C4-2B (cell line): ENCODE measurements at regions not wholly inside any gene's neighbourhood (a gene's known extent, or its start where the extent isn't known, plus 50 kb on each side); places are given as distances from the start of the nearest gene placed in this dataset.

Source experiments
- ZFX ChIP-seq: fragments of 450-650 bp; IDR thresholded peaks from 2 replicates; pipeline ENCODE4 v1.6.1; 2017
- TF ChIP-seq, protein P1 (sequence below): fragments of 450-650 bp; conservative IDR thresholded peaks from 2 replicates; pipeline ENCODE4 v1.5.1; 2017; ENCODE audit warnings: mild to moderate bottlenecking

DNA sequence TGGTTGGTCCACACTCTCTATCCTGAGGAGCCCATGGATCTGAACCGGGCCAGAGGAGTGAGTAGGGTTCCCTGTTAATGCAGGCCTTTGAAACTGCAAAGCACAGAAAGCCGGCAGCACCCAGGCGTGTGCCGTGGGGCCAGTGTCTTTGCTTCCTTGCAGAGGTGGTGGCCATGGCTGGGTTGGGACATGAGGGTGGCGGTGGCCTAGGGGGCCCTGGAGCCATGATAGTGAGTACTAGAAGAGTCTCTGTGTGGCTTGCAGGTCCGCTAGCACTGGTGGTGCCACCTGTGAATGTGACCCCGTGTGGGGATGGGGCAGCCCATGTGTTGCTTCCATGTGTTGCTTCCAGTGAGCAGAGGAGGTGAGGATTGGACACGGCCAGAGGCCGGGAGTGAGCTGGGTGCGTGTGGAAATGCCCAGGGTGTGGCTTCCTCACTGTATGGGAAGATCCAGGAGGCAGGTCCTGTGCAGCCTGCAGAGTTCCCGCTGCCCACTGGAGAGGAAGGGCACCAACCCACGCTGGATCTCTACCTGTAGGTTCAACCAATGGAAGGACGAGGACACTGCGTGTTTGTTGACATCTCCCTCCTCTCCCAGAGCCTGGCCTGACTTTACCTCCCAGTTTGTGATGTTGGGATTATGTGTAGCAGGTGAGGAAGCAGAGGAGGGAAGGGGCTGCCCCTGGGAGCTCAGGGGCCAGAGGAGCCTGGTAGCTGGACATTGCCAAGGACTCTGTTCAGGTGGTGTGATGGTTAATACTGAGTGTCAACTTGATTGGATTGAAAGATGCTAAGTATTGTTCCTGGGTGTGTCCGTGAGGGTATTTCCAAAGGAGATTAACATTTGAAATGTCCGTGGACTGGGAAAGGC lies 796.6 kb downstream of the TBC1D22A start:
- TF ChIP-seq, protein P1, sequence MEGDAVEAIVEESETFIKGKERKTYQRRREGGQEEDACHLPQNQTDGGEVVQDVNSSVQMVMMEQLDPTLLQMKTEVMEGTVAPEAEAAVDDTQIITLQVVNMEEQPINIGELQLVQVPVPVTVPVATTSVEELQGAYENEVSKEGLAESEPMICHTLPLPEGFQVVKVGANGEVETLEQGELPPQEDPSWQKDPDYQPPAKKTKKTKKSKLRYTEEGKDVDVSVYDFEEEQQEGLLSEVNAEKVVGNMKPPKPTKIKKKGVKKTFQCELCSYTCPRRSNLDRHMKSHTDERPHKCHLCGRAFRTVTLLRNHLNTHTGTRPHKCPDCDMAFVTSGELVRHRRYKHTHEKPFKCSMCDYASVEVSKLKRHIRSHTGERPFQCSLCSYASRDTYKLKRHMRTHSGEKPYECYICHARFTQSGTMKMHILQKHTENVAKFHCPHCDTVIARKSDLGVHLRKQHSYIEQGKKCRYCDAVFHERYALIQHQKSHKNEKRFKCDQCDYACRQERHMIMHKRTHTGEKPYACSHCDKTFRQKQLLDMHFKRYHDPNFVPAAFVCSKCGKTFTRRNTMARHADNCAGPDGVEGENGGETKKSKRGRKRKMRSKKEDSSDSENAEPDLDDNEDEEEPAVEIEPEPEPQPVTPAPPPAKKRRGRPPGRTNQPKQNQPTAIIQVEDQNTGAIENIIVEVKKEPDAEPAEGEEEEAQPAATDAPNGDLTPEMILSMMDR = no peak
- TF ChIP-seq ZFX = no peak
